ENCODE measurements at regions not wholly inside any gene's neighbourhood (a gene's known extent, or its start where the extent isn't known, plus 50 kb on each side); places are given as distances from the start of the nearest gene placed in this dataset.
A peak's percentile ranks its signal among the peaks of the same experiment; 100 is the strongest.

GRCh38 chr4:58935332-58935731 is 1825.1 kb upstream of the IGFBP7 start:
- DNase-seq (ENCODE audit: low read depth), result no peak

GRCh38 chr4:58936436-58936835 is 1826.3 kb upstream of the IGFBP7 start:
- no peak for DNase-seq (ENCODE audit: low read depth)

GRCh38 chr4:58940167-58940566 is 1830.0 kb upstream of the IGFBP7 start:
- no peak for DNase-seq (ENCODE audit: low read depth)

- DNase-seq (ENCODE audit: low read depth), result no peak
Observed at GRCh38 chr4:58941286-58941685, 1831.1 kb upstream of the IGFBP7 start.

GRCh38 chr4:58953575-58953974 is 1843.4 kb upstream of the IGFBP7 start:
- DNase-seq (ENCODE audit: low read depth), result no peak

- DNase-seq (ENCODE audit: low read depth), result no peak
Observed at GRCh38 chr4:58957711-58958110, 1847.5 kb upstream of the IGFBP7 start.

GRCh38 chr4:58961283-58961682 is 1851.1 kb upstream of the IGFBP7 start:
- no peak for DNase-seq (ENCODE audit: low read depth)

- no peak for DNase-seq (ENCODE audit: low read depth)
Observed at GRCh38 chr4:58961925-58962324, 1851.7 kb upstream of the IGFBP7 start.

- no peak for DNase-seq (ENCODE audit: low read depth)
Observed at GRCh38 chr4:58962424-58962823, 1852.2 kb upstream of the IGFBP7 start.

- no peak for DNase-seq (ENCODE audit: low read depth)
Observed at GRCh38 chr4:58981828-58982227, 1871.6 kb upstream of the IGFBP7 start.

GRCh38 chr4:58983887-58984286 is 1873.7 kb upstream of the IGFBP7 start:
- no peak for DNase-seq (ENCODE audit: low read depth)

GRCh38 chr4:59002148-59002547 is 1892.0 kb upstream of the IGFBP7 start:
- DNase-seq (ENCODE audit: low read depth), result no peak

GRCh38 chr4:59024257-59024656 is 1914.1 kb upstream of the IGFBP7 start:
- DNase-seq (ENCODE audit: low read depth), result no peak

GRCh38 chr4:59037812-59038211 is 1927.6 kb upstream of the IGFBP7 start:
- DNase-seq (ENCODE audit: low read depth), result no peak

- DNase-seq (ENCODE audit: low read depth), result no peak
Observed at GRCh38 chr4:59039046-59039445, 1928.9 kb upstream of the IGFBP7 start.

GRCh38 chr4:59044286-59044900 is 1934.2 kb upstream of the IGFBP7 start:
- no peak for DNase-seq (ENCODE audit: low read depth)

GRCh38 chr4:59054086-59054485 is 1943.9 kb upstream of the IGFBP7 start:
- no peak for DNase-seq (ENCODE audit: low read depth)

GRCh38 chr4:59057804-59058203 is 1947.6 kb upstream of the IGFBP7 start:
- DNase-seq (ENCODE audit: low read depth), result no peak

- no peak for DNase-seq (ENCODE audit: low read depth)
Observed at GRCh38 chr4:59058543-59058942, 1948.4 kb upstream of the IGFBP7 start.

- DNase-seq (ENCODE audit: low read depth), result no peak
Observed at GRCh38 chr4:59060002-59060846, 1950.0 kb upstream of the IGFBP7 start.

GRCh38 chr4:59060895-59061294 is 1950.7 kb upstream of the IGFBP7 start:
- no peak for DNase-seq (ENCODE audit: low read depth)

- DNase-seq (ENCODE audit: low read depth), result peak; percentile 0
Observed at GRCh38 chr4:59063015-59063720, 1953.0 kb upstream of the IGFBP7 start.
